K562 (cell line): ENCODE measurements at regions not wholly inside any gene's neighbourhood (a gene's known extent, or its start where the extent isn't known, plus 50 kb on each side); places are given as distances from the start of the nearest gene placed in this dataset.

Source experiments
- ADNP ChIP-seq: fragments of 200-800 bp; sonication (Bioruptor generic); IDR thresholded peaks from 2 replicates; pipeline ENCODE4 v1.6.1; 2016; ENCODE audit warnings: missing genetic modification characterization, missing compliant biosample characterization
- ARHGAP35 ChIP-seq: fragments of 450-650 bp; IDR thresholded peaks from 2 replicates; pipeline ENCODE4 v1.6.1; 2018; ENCODE audit not compliant: partially characterized antibody
- CHD7 ChIP-seq: fragments of 200-600 bp; sonication (generic); IDR thresholded peaks from one replicate; pipeline ENCODE4 v1.6.1; 2012; ENCODE audit warnings: mild to moderate bottlenecking, low read depth, low read length, inconsistent platforms
- E2F5 ChIP-seq: sonication (generic); formaldehyde crosslinking; IDR thresholded peaks from 2 replicates; pipeline ENCODE4 v1.8.0; 2022; ENCODE audit warnings: mild to moderate bottlenecking, missing genetic modification reagents
- FOXJ3 ChIP-seq: sonication (generic); formaldehyde crosslinking; IDR thresholded peaks from 2 replicates; pipeline ENCODE4 v1.4.0; 2020; ENCODE audit warnings: mild to moderate bottlenecking, missing genetic modification reagents
- GTF2A2 ChIP-seq: IDR thresholded peaks from 2 replicates; pipeline ENCODE4 v1.6.1; 2016; ENCODE audit warnings: mild to moderate bottlenecking, missing genetic modification characterization, missing compliant biosample characterization
- PHF8 ChIP-seq: fragments of 200-600 bp; sonication (generic); IDR thresholded peaks from 2 replicates; pipeline ENCODE4 v1.6.1; 2012; ENCODE audit warnings: mixed run types, mild to moderate bottlenecking, inconsistent platforms, low read length, moderate library complexity, borderline replicate concordance
- POLR2A ChIP-seq: fragments of 450-650 bp; conservative IDR thresholded peaks from 2 replicates; pipeline ENCODE4 v1.6.1; 2016
- POLR3A ChIP-seq: IDR thresholded peaks from 2 replicates; pipeline ENCODE4 v1.6.1; 2011; ENCODE audit warnings: borderline replicate concordance, mild to moderate bottlenecking, moderate library complexity; ENCODE audit not compliant: insufficient read length, insufficient read depth; ENCODE audit errors: extremely low read depth
- POLR3G ChIP-seq: IDR thresholded peaks from 2 replicates; pipeline ENCODE4 v1.6.1; 2011; ENCODE audit not compliant: insufficient read length, insufficient replicate concordance; ENCODE audit errors: extremely low read depth
- RBM15 ChIP-seq: fragments of 200-400 bp; formaldehyde crosslinking; IDR thresholded peaks from 2 replicates; pipeline ENCODE4 v1.6.1; 2018; ENCODE audit warnings: mild to moderate bottlenecking, low read length, moderate library complexity; ENCODE audit not compliant: insufficient read depth
- TAL1 ChIP-seq: fragments of 450-650 bp; IDR thresholded peaks from 2 replicates; pipeline ENCODE4 v1.6.1; 2016; ENCODE audit warnings: mild to moderate bottlenecking
- ZFX ChIP-seq: sonication (generic); formaldehyde crosslinking; IDR thresholded peaks from 2 replicates; pipeline ENCODE4 v1.8.0; 2022; ENCODE audit warnings: mild to moderate bottlenecking, missing genetic modification reagents, moderate library complexity
- ZNF77 ChIP-seq: fragments of 250-450 bp; sonication (Bioruptor Pico); IDR thresholded peaks from 2 replicates; pipeline ENCODE4 v1.5.0; 2020
- TF ChIP-seq, protein P1 (sequence below): fragments of 200-800 bp; sonication (Bioruptor generic); IDR thresholded peaks from 2 replicates; pipeline ENCODE4 v1.6.1; 2017; ENCODE audit warnings: missing genetic modification characterization, missing compliant biosample characterization

DNA sequence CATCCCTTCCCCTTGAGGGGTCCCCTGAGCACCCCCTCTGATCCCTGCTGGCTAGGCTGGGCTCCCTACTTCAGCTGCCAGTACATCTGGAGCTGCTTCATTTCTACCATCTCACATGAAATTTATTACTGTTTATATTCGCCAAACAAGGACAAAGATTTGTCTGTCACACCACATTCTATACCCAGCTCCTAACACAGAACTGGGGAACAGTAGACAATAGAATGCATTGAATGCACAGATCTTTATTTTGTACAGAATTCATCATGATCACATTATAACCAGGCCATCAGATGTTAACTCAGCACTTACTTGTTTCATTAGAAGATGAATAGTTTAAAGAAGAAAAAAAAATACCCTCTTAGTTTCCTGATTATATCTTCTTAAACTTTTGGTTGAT, 159.4 kb downstream of the KLF5 start (continued):
- TF ChIP-seq CHD7 = no peak
- TF ChIP-seq PHF8 = no peak
- TF ChIP-seq POLR2A = no peak
- TF ChIP-seq, protein P1, sequence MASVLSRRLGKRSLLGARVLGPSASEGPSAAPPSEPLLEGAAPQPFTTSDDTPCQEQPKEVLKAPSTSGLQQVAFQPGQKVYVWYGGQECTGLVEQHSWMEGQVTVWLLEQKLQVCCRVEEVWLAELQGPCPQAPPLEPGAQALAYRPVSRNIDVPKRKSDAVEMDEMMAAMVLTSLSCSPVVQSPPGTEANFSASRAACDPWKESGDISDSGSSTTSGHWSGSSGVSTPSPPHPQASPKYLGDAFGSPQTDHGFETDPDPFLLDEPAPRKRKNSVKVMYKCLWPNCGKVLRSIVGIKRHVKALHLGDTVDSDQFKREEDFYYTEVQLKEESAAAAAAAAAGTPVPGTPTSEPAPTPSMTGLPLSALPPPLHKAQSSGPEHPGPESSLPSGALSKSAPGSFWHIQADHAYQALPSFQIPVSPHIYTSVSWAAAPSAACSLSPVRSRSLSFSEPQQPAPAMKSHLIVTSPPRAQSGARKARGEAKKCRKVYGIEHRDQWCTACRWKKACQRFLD (CRISPR knock-in tag) = no peak
- no peak for TF ChIP-seq TAL1
- no peak for TF ChIP-seq POLR3A
- no peak for TF ChIP-seq ZNF77 (CRISPR knock-in tag)
- no peak for TF ChIP-seq POLR3G
- TF ChIP-seq ADNP (tag) = no peak
- no peak for TF ChIP-seq FOXJ3 (CRISPR knock-in tag)
- no peak for TF ChIP-seq ARHGAP35
- no peak for TF ChIP-seq RBM15
- TF ChIP-seq GTF2A2 (tag) = no peak
- TF ChIP-seq ZFX (CRISPR knock-in tag) = no peak
- no peak for TF ChIP-seq E2F5 (CRISPR knock-in tag)
- TF ChIP-seq, all 486 proteins: peak for 0
